HUES64 (cell line): ENCODE measurements at regions not wholly inside any gene's neighbourhood (a gene's known extent, or its start where the extent isn't known, plus 50 kb on each side); places are given as distances from the start of the nearest gene placed in this dataset.

Experiments
- H3K27ac ChIP-seq: 2 replicates; pipeline ENCODE4 v1.7.0; 2013; ENCODE audit warnings: low read depth, low read length, inconsistent platforms
- H3K27me3 ChIP-seq: 2 replicates; pipeline ENCODE4 v1.6.1; 2013; ENCODE audit warnings: mild to moderate bottlenecking, low read length; ENCODE audit not compliant: insufficient read depth
- H3K36me3 ChIP-seq: 2 replicates; pipeline ENCODE4 v1.6.1; 2013; ENCODE audit warnings: mild to moderate bottlenecking, low read length; ENCODE audit not compliant: insufficient read depth
- H3K4me1 ChIP-seq: 2 replicates; pipeline ENCODE4 v1.6.1; 2013; ENCODE audit warnings: mild to moderate bottlenecking, low read length, moderate library complexity; ENCODE audit not compliant: insufficient read depth
- H3K4me3 ChIP-seq: 2 replicates; pipeline ENCODE4 v1.5.1; 2013; ENCODE audit warnings: mild to moderate bottlenecking, low read length, moderate library complexity
- H3K9ac ChIP-seq: 2 replicates; pipeline ENCODE4 v1.6.1; 2013; ENCODE audit warnings: mild to moderate bottlenecking, low read depth, low read length
- H3K9me3 ChIP-seq: 2 replicates; pipeline ENCODE4 v1.6.1; 2013; ENCODE audit warnings: low read depth, low read length; ENCODE audit not compliant: insufficient read depth
- WGBS: fragments of 150-250, 120-280 bp; methylation state at CpG from one replicate; pipeline ENCODE4 v1.1.7; 2013; ENCODE audit warnings: missing lambda C conversion rate; 5-methylcytosine and 5-hydroxymethylcytosine counted together

- H3K4me3 ChIP-seq, result no peak overlapping the region
- no peak overlapping the region for H3K27ac ChIP-seq
- peaks cover 7% of the 10 kb centered on the region for H3K4me1 ChIP-seq
- no peak overlapping the region for H3K9ac ChIP-seq
- no peaks in the 10 kb centered on the region for H3K9me3 ChIP-seq
- peaks cover 7% of the 10 kb centered on the region; the same call in 1 of the 2 replicates for H3K27me3 ChIP-seq
- no peaks in the 10 kb centered on the region for H3K36me3 ChIP-seq
- 94% methylated on average over 7 of the region's 7 CpGs for WGBS
These were observed 135.3 kb upstream of the GLI2 start for GRCh38 chr2:120600335-120600734.

- WGBS, result 93% methylated on average over 5 of the region's 5 CpGs
- no peaks in the 10 kb centered on the region for H3K36me3 ChIP-seq
- H3K27me3 ChIP-seq, result peaks cover 10% of the 10 kb centered on the region; the same call in 1 of the 2 replicates
- no peak overlapping the region for H3K4me3 ChIP-seq
- no peak overlapping the region for H3K9ac ChIP-seq
- H3K9me3 ChIP-seq, result no peaks in the 10 kb centered on the region
- no peak overlapping the region for H3K27ac ChIP-seq
- peaks cover 7% of the 10 kb centered on the region for H3K4me1 ChIP-seq
These were observed 134.9 kb upstream of the GLI2 start for GRCh38 chr2:120600786-120601185.

GRCh38 chr2:120601566-120601965 is 134.1 kb upstream of the GLI2 start:
- H3K36me3 ChIP-seq, result no peaks in the 10 kb centered on the region
- H3K4me1 ChIP-seq, result peaks cover 7% of the 10 kb centered on the region
- no peaks in the 10 kb centered on the region for H3K9me3 ChIP-seq
- no peak overlapping the region for H3K27ac ChIP-seq
- WGBS, result 88% methylated on average over 9 of the region's 9 CpGs
- no peak overlapping the region for H3K9ac ChIP-seq
- H3K4me3 ChIP-seq, result no peak overlapping the region
- peaks cover 13% of the 10 kb centered on the region; the same call in 1 of the 2 replicates for H3K27me3 ChIP-seq

GRCh38 chr2:120602251-120602650 is 133.4 kb upstream of the GLI2 start:
- Histone ChIP-seq H3K4me3 (no peak overlapping the region), H3K27me3 (peaks cover 8% of the 10 kb centered on the region; the same call in 1 of the 2 replicates), H3K27ac (no peak overlapping the region), H3K9me3 (no peaks in the 10 kb centered on the region), H3K36me3 (no peaks in the 10 kb centered on the region), H3K9ac (no peak overlapping the region), H3K4me1 (peaks cover 7% of the 10 kb centered on the region; the same call in 1 of the 2 replicates)
- 93% methylated on average over 7 of the region's 7 CpGs for WGBS

GRCh38 chr2:120604767-120605166 is 130.9 kb upstream of the GLI2 start:
- H3K27ac ChIP-seq, result no peak overlapping the region
- H3K4me1 ChIP-seq, result peaks cover 7% of the 10 kb centered on the region; the same call in 1 of the 2 replicates
- H3K9me3 ChIP-seq, result no peaks in the 10 kb centered on the region
- peaks cover 8% of the 10 kb centered on the region; the same call in 1 of the 2 replicates for H3K27me3 ChIP-seq
- H3K9ac ChIP-seq, result no peak overlapping the region
- no peaks in the 10 kb centered on the region for H3K36me3 ChIP-seq
- no peak overlapping the region for H3K4me3 ChIP-seq
- WGBS, result 93% methylated on average over 6 of the region's 6 CpGs

- Histone ChIP-seq H3K9me3 (no peaks in the 10 kb centered on the region), H3K9ac (no peak overlapping the region), H3K4me1 (peaks cover 11% of the 10 kb centered on the region; the same call in 1 of the 2 replicates), H3K36me3 (no peaks in the 10 kb centered on the region), H3K4me3 (no peak overlapping the region), H3K27ac (no peak overlapping the region), H3K27me3 (peaks cover 8% of the 10 kb centered on the region; the same call in 1 of the 2 replicates)
- 85% methylated on average over 10 of the region's 10 CpGs for WGBS
These were observed 130.3 kb upstream of the GLI2 start for GRCh38 chr2:120605231-120605935.

- no peaks in the 10 kb centered on the region for H3K9me3 ChIP-seq
- no peaks in the 10 kb centered on the region for H3K36me3 ChIP-seq
- no peak overlapping the region for H3K4me3 ChIP-seq
- H3K9ac ChIP-seq, result no peak overlapping the region
- H3K27ac ChIP-seq, result no peak overlapping the region
- WGBS, result 93% methylated on average over 10 of the region's 12 CpGs
- peaks cover 14% of the 10 kb centered on the region; the same call in 1 of the 2 replicates for H3K27me3 ChIP-seq
- H3K4me1 ChIP-seq, result peaks cover 13% of the 10 kb centered on the region; the same call in 1 of the 2 replicates
These were observed 129.4 kb upstream of the GLI2 start for GRCh38 chr2:120606280-120606679.

- Histone ChIP-seq H3K36me3 (no peaks in the 10 kb centered on the region), H3K4me1 (peaks cover 13% of the 10 kb centered on the region; the same call in 1 of the 2 replicates), H3K27ac (no peak overlapping the region), H3K4me3 (no peak overlapping the region), H3K27me3 (peaks cover 21% of the 10 kb centered on the region; the same call in 1 of the 2 replicates), H3K9me3 (no peaks in the 10 kb centered on the region), H3K9ac (no peak overlapping the region)
- 91% methylated on average over 6 of the region's 6 CpGs for WGBS
These were observed 128.7 kb upstream of the GLI2 start for GRCh38 chr2:120606931-120607330.

- H3K4me3 ChIP-seq, result no peak overlapping the region
- H3K9me3 ChIP-seq, result no peaks in the 10 kb centered on the region
- no peaks in the 10 kb centered on the region for H3K36me3 ChIP-seq
- WGBS, result 90% methylated on average over 8 of the region's 8 CpGs
- H3K27ac ChIP-seq, result no peak overlapping the region
- H3K4me1 ChIP-seq, result peaks cover 13% of the 10 kb centered on the region; the same call in 1 of the 2 replicates
- H3K9ac ChIP-seq, result no peak overlapping the region
- peaks cover 22% of the 10 kb centered on the region; the same call in 1 of the 2 replicates for H3K27me3 ChIP-seq
These were observed 128.2 kb upstream of the GLI2 start for GRCh38 chr2:120607506-120607905.

GRCh38 chr2:120607996-120608395 is 127.7 kb upstream of the GLI2 start:
- Histone ChIP-seq H3K4me1 (peaks cover 13% of the 10 kb centered on the region; the same call in 1 of the 2 replicates), H3K9ac (no peak overlapping the region), H3K9me3 (no peaks in the 10 kb centered on the region), H3K4me3 (no peak overlapping the region), H3K27me3 (peaks cover 21% of the 10 kb centered on the region; the same call in 1 of the 2 replicates), H3K27ac (no peak overlapping the region), H3K36me3 (no peaks in the 10 kb centered on the region)
- WGBS, result 94% methylated on average over 4 of the region's 4 CpGs

- no peaks in the 10 kb centered on the region for H3K36me3 ChIP-seq
- WGBS, result 74% methylated on average over 13 of the region's 13 CpGs
- peaks cover 10% of the 10 kb centered on the region for H3K4me1 ChIP-seq
- no peak overlapping the region for H3K4me3 ChIP-seq
- H3K27me3 ChIP-seq, result peaks cover 25% of the 10 kb centered on the region; the same call in 1 of the 2 replicates
- no peak overlapping the region for H3K27ac ChIP-seq
- no peaks in the 10 kb centered on the region for H3K9me3 ChIP-seq
- no peak overlapping the region for H3K9ac ChIP-seq
These were observed 125.8 kb upstream of the GLI2 start for GRCh38 chr2:120609826-120610395.
